ENCODE measurements at regions not wholly inside any gene's neighbourhood (a gene's known extent, or its start where the extent isn't known, plus 50 kb on each side); places are given as distances from the start of the nearest gene placed in this dataset.

DNA sequence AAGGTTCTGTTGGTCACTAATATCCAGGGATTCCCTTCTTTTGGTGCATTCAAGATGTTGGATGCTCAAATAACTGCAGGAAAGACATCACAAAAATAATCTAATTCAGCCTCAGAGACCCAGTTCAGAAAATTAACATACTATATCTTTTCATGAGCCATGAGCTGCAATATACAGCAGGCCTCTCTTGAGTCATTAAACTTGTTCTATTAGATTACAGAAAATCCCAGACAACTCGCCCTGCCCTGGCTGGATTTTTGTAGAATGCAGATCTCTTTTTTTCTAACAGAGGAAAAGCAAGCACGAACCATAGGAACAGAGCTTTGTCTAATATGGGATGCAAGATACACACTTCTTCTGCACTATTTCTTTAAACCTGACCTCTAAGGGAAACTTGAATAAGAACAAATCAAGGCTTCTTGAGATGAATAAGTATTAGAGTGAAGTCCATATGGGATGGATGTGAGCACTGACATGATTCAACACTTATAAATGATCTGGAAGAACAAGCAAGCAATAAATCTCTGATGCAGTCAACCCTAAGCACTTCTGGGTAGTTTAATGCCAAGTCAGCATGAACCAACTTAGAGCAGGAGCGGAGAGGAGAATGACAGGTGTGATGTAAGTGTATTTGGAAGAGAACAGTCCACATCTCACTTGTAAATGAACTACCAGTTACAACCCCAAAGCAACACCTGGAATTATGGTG, 70.7 kb upstream of the GNAO1 start:
- TF ChIP-seq CTCF (conservative IDR thresholded peaks at IDR 0.05; ENCODE audit: low read depth, low read length): no peak
- DNase-seq (ENCODE audit: low read depth): no peak
- H3K4me3 ChIP-seq (ENCODE audit: low read depth, low read length): no peak overlapping the region

DNA sequence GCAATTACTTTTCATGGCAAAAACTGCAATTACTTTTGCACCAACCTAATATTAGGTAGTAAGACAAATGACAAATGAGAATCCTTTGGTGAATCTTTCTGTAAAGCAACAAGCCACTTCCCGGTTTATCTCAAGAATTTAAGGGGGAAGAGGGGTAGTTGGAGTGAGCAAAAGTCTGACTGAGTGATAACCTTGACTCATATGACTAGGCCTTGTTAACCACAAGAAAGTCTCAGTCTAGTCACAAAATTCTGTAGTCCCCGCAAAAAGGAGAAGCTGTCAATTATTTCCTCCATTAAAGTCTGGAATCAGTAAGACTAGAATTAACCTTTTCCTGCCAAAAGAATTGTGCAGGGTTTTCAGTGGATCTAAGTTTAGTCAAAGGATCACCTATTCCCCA, 72.2 kb upstream of the GNAO1 start:
- DNase-seq (ENCODE audit: low read depth): no peak
- no peak for TF ChIP-seq CTCF (conservative IDR thresholded peaks at IDR 0.05; ENCODE audit: low read depth, low read length)
- H3K4me3 ChIP-seq (ENCODE audit: low read depth, low read length): no peak overlapping the region

DNA sequence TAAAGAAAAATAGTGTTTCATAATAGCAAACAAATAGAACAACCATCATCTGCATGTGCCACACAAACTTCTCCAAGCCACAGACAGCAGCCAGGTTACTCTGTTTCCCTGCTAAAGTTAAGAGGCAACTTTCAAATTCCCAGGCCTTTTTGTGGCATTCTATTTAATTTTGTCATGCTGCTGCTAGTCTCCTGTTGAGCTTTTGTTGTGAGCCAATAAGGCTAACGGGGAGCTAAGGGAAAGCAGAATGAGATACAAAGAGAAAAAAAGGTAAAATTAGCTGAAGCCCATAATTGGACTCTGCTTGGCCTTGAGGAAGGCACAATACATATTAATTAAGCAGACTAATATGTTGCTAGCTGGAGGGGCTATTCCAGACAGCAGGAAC, 74.7 kb upstream of the GNAO1 start:
- no peak for DNase-seq (ENCODE audit: low read depth)

DNA sequence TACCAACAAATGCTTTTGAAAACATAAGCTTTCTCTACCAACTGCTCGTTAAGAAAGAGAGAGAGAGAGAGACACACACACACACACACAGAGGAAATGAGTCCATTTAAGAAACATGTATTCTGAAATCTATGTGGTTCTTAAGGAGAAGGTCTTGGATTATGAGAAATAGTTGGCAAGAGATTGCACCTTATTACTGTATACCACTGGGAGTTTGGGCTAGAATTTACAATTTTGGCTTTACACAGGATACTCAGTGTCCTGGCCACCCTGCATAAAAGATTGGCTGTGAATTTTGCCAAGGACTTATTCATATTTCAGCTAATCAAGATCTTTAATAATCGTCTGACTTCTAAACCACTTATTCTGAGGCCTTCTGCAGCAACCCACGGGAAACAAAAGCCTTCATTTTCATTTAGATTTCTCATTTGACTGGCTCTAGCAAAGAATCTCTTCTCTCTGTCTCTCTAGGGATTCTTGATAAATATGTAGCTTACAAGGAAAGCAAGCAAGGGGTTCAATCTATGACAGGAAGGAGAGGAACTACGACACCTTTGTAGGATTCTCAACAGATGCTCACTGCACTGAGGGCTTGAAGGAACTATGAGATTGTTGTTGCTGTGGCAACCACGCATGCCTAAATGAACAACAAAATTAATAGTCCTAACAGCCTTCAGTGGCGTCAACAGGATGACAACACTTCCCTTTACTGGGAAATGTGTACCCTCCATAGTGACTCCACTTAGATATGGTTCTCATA, 75.3 kb upstream of the GNAO1 start:
- DNase-seq (ENCODE audit: low read depth): no peak
- no peak for TF ChIP-seq CTCF (conservative IDR thresholded peaks at IDR 0.05; ENCODE audit: low read depth, low read length)
- H3K4me3 ChIP-seq (ENCODE audit: low read depth, low read length): no peak overlapping the region

More for the DNA sequence above, 74.7 kb upstream of the GNAO1 start:
- H3K4me3 ChIP-seq (ENCODE audit: low read depth, low read length): no peak overlapping the region
- TF ChIP-seq CTCF (conservative IDR thresholded peaks at IDR 0.05; ENCODE audit: low read depth, low read length): no peak

GRCh38 chr16:56113223-56113622, 78.1 kb upstream of the GNAO1 start:
- TF ChIP-seq CTCF (conservative IDR thresholded peaks at IDR 0.05; ENCODE audit: low read depth, low read length): no peak
- no peak for DNase-seq (ENCODE audit: low read depth)
- no peak overlapping the region for H3K4me3 ChIP-seq (ENCODE audit: low read depth, low read length)

- TF ChIP-seq CTCF (conservative IDR thresholded peaks at IDR 0.05; ENCODE audit: low read depth, low read length): no peak
- no peak overlapping the region for H3K4me3 ChIP-seq (ENCODE audit: low read depth, low read length)
- DNase-seq (ENCODE audit: low read depth): no peak
These were observed 80.2 kb upstream of the GNAO1 start for GRCh38 chr16:56111100-56111499.

DNA sequence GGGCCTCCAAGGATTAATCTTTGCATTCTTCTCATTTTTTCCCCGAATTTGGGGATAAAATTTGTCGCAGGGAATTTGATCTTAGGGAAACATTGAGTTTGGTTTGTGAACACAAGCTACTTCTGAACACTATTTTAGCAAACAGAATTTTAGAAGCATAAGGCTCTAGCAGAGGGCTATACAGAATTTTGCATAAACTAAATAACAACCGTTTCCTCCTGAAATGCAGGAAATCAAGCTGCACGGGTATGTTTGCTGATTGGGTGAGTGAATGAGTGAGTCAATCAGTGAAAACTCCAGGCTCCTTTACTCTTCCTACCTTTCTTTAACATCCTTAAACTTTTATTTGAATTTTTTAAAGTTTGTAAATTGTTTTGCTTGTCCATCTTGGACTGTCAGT, 81.3 kb upstream of the GNAO1 start:
- no peak overlapping the region for H3K4me3 ChIP-seq (ENCODE audit: low read depth, low read length)
- TF ChIP-seq CTCF (conservative IDR thresholded peaks at IDR 0.05; ENCODE audit: low read depth, low read length): no peak
- no peak for DNase-seq (ENCODE audit: low read depth)

All from choroid plexus epithelial cell (primary cell).